ENCODE measurements at regions not wholly inside any gene's neighbourhood (a gene's known extent, or its start where the extent isn't known, plus 50 kb on each side); places are given as distances from the start of the nearest gene placed in this dataset.

GRCh38 chr2:53561155-53561554 lies 206.4 kb upstream of the CHAC2 start:
- no peak for TF ChIP-seq TAF1 (IDR thresholded peaks at IDR 0.05; ENCODE audit: borderline replicate concordance, insufficient read depth, low read length)
- TF ChIP-seq FOXP2 (optimal IDR thresholded peaks at IDR 0.05; ENCODE audit: borderline replicate concordance, extremely low read depth, extremely low read length, insufficient read depth), result no peak
- TF ChIP-seq REST (IDR thresholded peaks at IDR 0.05; ENCODE audit: insufficient read depth in 1 of 2, low read depth in 2 of 2, low read length in 2 of 2), result no peak
- no peak for TF ChIP-seq POLR2AphosphoS5 (IDR thresholded peaks at IDR 0.05; ENCODE audit: low read depth, low read length)
- no peak for TF ChIP-seq SIN3A (IDR thresholded peaks at IDR 0.05; ENCODE audit: borderline replicate concordance, insufficient read depth, low read length)

- TF ChIP-seq REST (IDR thresholded peaks at IDR 0.05; ENCODE audit: insufficient read depth in 1 of 2, low read depth in 2 of 2, low read length in 2 of 2), result no peak
- TF ChIP-seq FOXP2 (optimal IDR thresholded peaks at IDR 0.05; ENCODE audit: borderline replicate concordance, extremely low read depth, extremely low read length, insufficient read depth), result no peak
- TF ChIP-seq POLR2AphosphoS5 (IDR thresholded peaks at IDR 0.05; ENCODE audit: low read depth, low read length), result no peak
- TF ChIP-seq TAF1 (IDR thresholded peaks at IDR 0.05; ENCODE audit: borderline replicate concordance, insufficient read depth, low read length), result no peak
- no peak for TF ChIP-seq SIN3A (IDR thresholded peaks at IDR 0.05; ENCODE audit: borderline replicate concordance, insufficient read depth, low read length)
Measured at GRCh38 chr2:53559302-53559966, 208.2 kb upstream of the CHAC2 start.

GRCh38 chr2:53558867-53559266 lies 208.7 kb upstream of the CHAC2 start:
- TF ChIP-seq TAF1 (IDR thresholded peaks at IDR 0.05; ENCODE audit: borderline replicate concordance, insufficient read depth, low read length) (no peak), POLR2AphosphoS5 (IDR thresholded peaks at IDR 0.05; ENCODE audit: low read depth, low read length) (no peak), FOXP2 (optimal IDR thresholded peaks at IDR 0.05; ENCODE audit: borderline replicate concordance, extremely low read depth, extremely low read length, insufficient read depth) (no peak), REST (IDR thresholded peaks at IDR 0.05; ENCODE audit: insufficient read depth in 1 of 2, low read depth in 2 of 2, low read length in 2 of 2) (no peak), SIN3A (IDR thresholded peaks at IDR 0.05; ENCODE audit: borderline replicate concordance, insufficient read depth, low read length) (no peak)

- no peak for TF ChIP-seq FOXP2 (optimal IDR thresholded peaks at IDR 0.05; ENCODE audit: borderline replicate concordance, extremely low read depth, extremely low read length, insufficient read depth)
- no peak for TF ChIP-seq SIN3A (IDR thresholded peaks at IDR 0.05; ENCODE audit: borderline replicate concordance, insufficient read depth, low read length)
- TF ChIP-seq REST (IDR thresholded peaks at IDR 0.05; ENCODE audit: insufficient read depth in 1 of 2, low read depth in 2 of 2, low read length in 2 of 2), result no peak
- TF ChIP-seq POLR2AphosphoS5 (IDR thresholded peaks at IDR 0.05; ENCODE audit: low read depth, low read length), result no peak
- no peak for TF ChIP-seq TAF1 (IDR thresholded peaks at IDR 0.05; ENCODE audit: borderline replicate concordance, insufficient read depth, low read length)
Measured at GRCh38 chr2:53549497-53549896, 218.1 kb upstream of the CHAC2 start.

All from PFSK-1 (cell line).